B cell (primary cell): ENCODE measurements at regions not wholly inside any gene's neighbourhood (a gene's known extent, or its start where the extent isn't known, plus 50 kb on each side); places are given as distances from the start of the nearest gene placed in this dataset.
"Not testable (repeated sequence)": the region's sequence is repeated elsewhere in the genome, so short reads cannot be mapped to it uniquely, and the experiment has no call there.

Source experiments
- ATAC-seq: fragments of 200-7000 bp; cut with Tn5 transposase; one replicate; pipeline ENCODE4 v1.10.0; 2021; ENCODE audit warnings: low read depth, mild to moderate bottlenecking, moderate number of reproducible peaks, moderate library complexity
- CTCF ChIA-PET: fragments of 350-600 bp; sonication (Branson Sonifier 250); formaldehyde crosslinking; loops from one replicate; lab custom pipeline; 2021; ENCODE audit warnings: antibody characterized with exemption, inconsistent platforms; lab: Charles Lee
- POLR2A ChIA-PET: fragments of 350-600 bp; sonication (Branson Sonifier 250); formaldehyde crosslinking; loops from one replicate; lab custom pipeline; 2021; ENCODE audit warnings: antibody characterized with exemption; lab: Charles Lee
- DNase-seq: peaks from one replicate; pipeline ENCODE4 v3.0.0; 2013
- H2AFZ ChIP-seq: 2 replicates; pipeline ENCODE4 v1.6.1; 2012; ENCODE audit warnings: mild to moderate bottlenecking, low read depth, low read length; ENCODE audit not compliant: insufficient read depth, poor library complexity, severe bottlenecking
- H3K27ac ChIP-seq, 2 donors: 1 replicate in 1 of 2; 2 replicates in 1 of 2; pipeline ENCODE4 v1.5.1; 2012 to 2013; ENCODE audit warnings: low read length in 2 of 2, mild to moderate bottlenecking in 2 of 2, moderate library complexity in 1 of 2
- H3K27me3 ChIP-seq, 4 experiments: fragments of 200-600 bp in 1 of 4; sonication (generic) in 1 of 4; replicated peaks in 1 of 4; 1 replicate in 2 of 4; 2 replicates in 2 of 4; pipeline versions ENCODE4 v1.6.1 to v1.7.0; 2013 to 2016; ENCODE audit warnings: low read length in 3 of 4, mild to moderate bottlenecking in 2 of 4, mixed read lengths in 1 of 4, moderate library complexity in 1 of 4; ENCODE audit not compliant: insufficient read depth in 4 of 4, control insufficient read depth in 3 of 4; ENCODE audit errors: control extremely low read depth in 1 of 4
- H3K36me3 ChIP-seq, 2 experiments: replicated peaks in 1 of 2; 1 replicate in 1 of 2; 2 replicates in 1 of 2; pipeline versions ENCODE4 v1.6.1 to v1.7.1; 2013; ENCODE audit warnings: low read length in 1 of 2; ENCODE audit not compliant: insufficient read depth in 2 of 2, control insufficient read depth in 1 of 2; ENCODE audit errors: control extremely low read depth in 1 of 2, extremely low read depth in 1 of 2
- H3K4me1 ChIP-seq, 2 donors: fragments of 200-600 bp in 1 of 2; sonication (generic) in 1 of 2; 1 replicate in 1 of 2; 2 replicates in 1 of 2; pipeline versions ENCODE4 v1.5.1 to v1.6.1; 2013 to 2017; ENCODE audit warnings: low read length in 2 of 2; ENCODE audit not compliant: control insufficient read depth in 2 of 2, insufficient read depth in 2 of 2
- H3K4me2 ChIP-seq: replicated peaks from 2 replicates; pipeline ENCODE3; 2012; ENCODE audit warnings: mild to moderate bottlenecking, low read depth, low read length; ENCODE audit not compliant: poor library complexity, severe bottlenecking
- H3K4me3 ChIP-seq, 5 experiments: fragments of 200-600 bp in 1 of 5; sonication (generic) in 1 of 5; 1 replicate in 3 of 5; 2 replicates in 2 of 5; pipeline versions ENCODE4 v1.5.1 to v1.7.0; 2011 to 2016; ENCODE audit warnings: low read length in 4 of 5, mild to moderate bottlenecking in 4 of 5, low read depth in 2 of 5, control low read depth in 1 of 5, moderate library complexity in 1 of 5; ENCODE audit not compliant: insufficient read depth in 1 of 5; ENCODE audit errors: control extremely low read depth in 1 of 5, extremely low read depth in 1 of 5
- H3K79me2 ChIP-seq: fragments of 200-600 bp; sonication (generic); one replicate; pipeline ENCODE4 v1.6.0; 2016; ENCODE audit warnings: low read length; ENCODE audit not compliant: control insufficient read depth, insufficient read depth
- H3K9ac ChIP-seq: fragments of 200-600 bp; sonication (generic); 2 replicates; pipeline ENCODE4 v1.6.1; 2017; ENCODE audit warnings: mild to moderate bottlenecking, low read length, moderate library complexity
- H3K9me3 ChIP-seq, 3 donors: one replicate each; pipeline versions ENCODE4 v1.6.1 to v1.7.1; 2013; ENCODE audit warnings: low read length in 2 of 3; ENCODE audit not compliant: control insufficient read depth in 2 of 3, insufficient read depth in 1 of 3; ENCODE audit errors: control extremely low read depth in 1 of 3
- H4K20me1 ChIP-seq: 2 replicates; pipeline ENCODE4 v1.6.0; 2012; ENCODE audit warnings: mild to moderate bottlenecking, low read length; ENCODE audit not compliant: insufficient read depth, control insufficient read depth, poor library complexity, severe bottlenecking
- H3K27ac Mint-ChIP-seq: one replicate; pipeline ENCODE4 v1.8.0; 2021; ENCODE audit warnings: mixed read lengths
- H3K27me3 Mint-ChIP-seq: one replicate; pipeline ENCODE4 v1.8.0; 2021; ENCODE audit warnings: mixed read lengths
- H3K4me1 Mint-ChIP-seq: one replicate; pipeline ENCODE4 v1.8.0; 2021; ENCODE audit warnings: mixed read lengths
- H3K4me3 Mint-ChIP-seq: one replicate; pipeline ENCODE4 v1.8.0; 2021; ENCODE audit warnings: mixed read lengths
- H3K9me3 Mint-ChIP-seq: one replicate; pipeline ENCODE4 v1.8.0; 2022; ENCODE audit warnings: mixed read lengths; ENCODE audit not compliant: insufficient read depth
- EZH2 ChIP-seq: IDR thresholded peaks from 2 replicates; pipeline ENCODE4 v1.6.1; 2012; ENCODE audit warnings: borderline replicate concordance, low read depth, mild to moderate bottlenecking, moderate library complexity, low read length; ENCODE audit not compliant: insufficient read depth, poor library complexity, severe bottlenecking
- WGBS: methylation state at CpG from one replicate; pipeline ENCODE4 v1.1.5; 2013; ENCODE audit warnings: missing lambda C conversion rate; ENCODE audit not compliant: insufficient coverage; 5-methylcytosine and 5-hydroxymethylcytosine counted together
- intact Hi-C: fragments of 100-400 bp; cut with micrococcal nuclease; formaldehyde crosslinking; loops from one replicate; pipeline ENCODE4 v1.10.0; 2022
- TF ChIP-seq, protein P1 (sequence below): fragments of 200-600 bp; IDR thresholded peaks from one replicate; pipeline ENCODE4 v1.8.0; 2022; ENCODE audit warnings: antibody characterized with exemption, mild to moderate bottlenecking

DNA sequence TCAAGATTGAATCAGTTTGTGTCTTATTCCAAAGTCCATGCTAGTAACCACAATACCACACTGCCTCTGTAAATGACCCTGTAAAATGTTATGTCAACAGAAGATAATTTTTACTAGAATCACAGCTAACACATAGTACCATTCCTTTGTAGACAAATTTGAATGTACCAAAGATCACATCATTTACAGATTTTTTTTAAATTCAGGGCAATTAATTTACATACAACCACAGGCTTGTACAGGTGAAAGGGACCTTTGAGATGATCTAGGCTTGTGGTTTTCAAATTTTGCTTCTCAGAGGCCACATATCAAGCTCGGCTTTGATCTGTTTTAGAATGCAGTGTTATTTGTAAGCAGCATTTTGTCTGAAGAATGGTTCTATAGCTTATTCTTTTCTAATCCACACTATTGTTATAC is 63.8 kb upstream of the PPM1B start:
- Histone ChIP-seq H3K9me3 (no peaks in the 10 kb centered on the region), H3K27ac (no peak overlapping the region), H3K4me3 (no peak overlapping the region), H3K27me3 (no peaks in the 10 kb centered on the region), H3K4me2 (no peak overlapping the region), H2AFZ (no peak overlapping the region), H3K4me1 (peaks cover 15 to 17% of the 10 kb centered on the region in 2 donors), H3K9ac (no peak overlapping the region), H3K79me2 (no peaks in the 10 kb centered on the region), H4K20me1 (no peaks in the 10 kb centered on the region), H3K36me3 (no peaks in the 10 kb centered on the region)
- no peak for DNase-seq
- POLR2A ChIA-PET = no interaction called here
- no peaks in the 10 kb centered on the region for H3K9me3 Mint-ChIP-seq
- no peaks in the 10 kb centered on the region for H3K27me3 Mint-ChIP-seq
- no CpG with 5 or more reads among the region's 1 CpG for WGBS
- H3K27ac Mint-ChIP-seq = no peak overlapping the region
- CTCF ChIA-PET = interaction anchor here (0.6 kb wide), 1 partner anchor 135 kb away, joined by 3 read pairs; no protein-coding TSS in a partner anchor
- intact Hi-C loops = no loop called here
- no peak for TF ChIP-seq EZH2
- TF ChIP-seq, protein P1, sequence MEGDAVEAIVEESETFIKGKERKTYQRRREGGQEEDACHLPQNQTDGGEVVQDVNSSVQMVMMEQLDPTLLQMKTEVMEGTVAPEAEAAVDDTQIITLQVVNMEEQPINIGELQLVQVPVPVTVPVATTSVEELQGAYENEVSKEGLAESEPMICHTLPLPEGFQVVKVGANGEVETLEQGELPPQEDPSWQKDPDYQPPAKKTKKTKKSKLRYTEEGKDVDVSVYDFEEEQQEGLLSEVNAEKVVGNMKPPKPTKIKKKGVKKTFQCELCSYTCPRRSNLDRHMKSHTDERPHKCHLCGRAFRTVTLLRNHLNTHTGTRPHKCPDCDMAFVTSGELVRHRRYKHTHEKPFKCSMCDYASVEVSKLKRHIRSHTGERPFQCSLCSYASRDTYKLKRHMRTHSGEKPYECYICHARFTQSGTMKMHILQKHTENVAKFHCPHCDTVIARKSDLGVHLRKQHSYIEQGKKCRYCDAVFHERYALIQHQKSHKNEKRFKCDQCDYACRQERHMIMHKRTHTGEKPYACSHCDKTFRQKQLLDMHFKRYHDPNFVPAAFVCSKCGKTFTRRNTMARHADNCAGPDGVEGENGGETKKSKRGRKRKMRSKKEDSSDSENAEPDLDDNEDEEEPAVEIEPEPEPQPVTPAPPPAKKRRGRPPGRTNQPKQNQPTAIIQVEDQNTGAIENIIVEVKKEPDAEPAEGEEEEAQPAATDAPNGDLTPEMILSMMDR = no peak
- H3K4me3 Mint-ChIP-seq = no peak overlapping the region
- peaks cover 15% of the 10 kb centered on the region for H3K4me1 Mint-ChIP-seq
- no peak for ATAC-seq

DNA sequence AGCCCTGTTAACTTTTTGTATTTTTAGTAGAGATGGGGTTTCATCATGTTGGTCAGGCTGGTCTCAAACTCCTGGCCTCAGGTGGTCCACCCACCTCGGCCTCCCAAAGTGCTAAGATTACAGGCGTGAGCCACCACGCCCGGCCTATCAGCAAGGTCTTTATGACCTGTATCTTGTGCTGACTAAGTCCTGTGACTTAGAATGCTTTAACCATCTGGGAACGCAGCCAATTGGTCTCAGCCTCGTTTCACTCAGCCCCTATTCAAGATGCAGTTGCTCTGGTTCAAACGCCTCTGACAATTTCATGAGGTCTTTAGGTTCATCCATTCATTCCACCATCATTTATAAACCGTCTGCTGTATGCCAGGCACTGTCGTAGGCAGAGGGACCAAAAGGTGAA is 62.2 kb upstream of the PPM1B start:
- H4K20me1 ChIP-seq, H2AFZ ChIP-seq, H3K4me3 ChIP-seq, H3K9me3 ChIP-seq, H3K27me3 Mint-ChIP-seq, H3K4me2 ChIP-seq, H3K27ac Mint-ChIP-seq, H3K9ac ChIP-seq, ATAC-seq, H3K27ac ChIP-seq, CTCF ChIA-PET, H3K9me3 Mint-ChIP-seq, H3K36me3 ChIP-seq, H3K4me3 Mint-ChIP-seq, POLR2A ChIA-PET, H3K27me3 ChIP-seq, DNase-seq, H3K79me2 ChIP-seq, intact Hi-C loops: not testable (repeated sequence)
- peaks cover 12% of the 10 kb centered on the region in 2 donors for H3K4me1 ChIP-seq
- H3K4me1 Mint-ChIP-seq = peaks cover 12% of the 10 kb centered on the region
- 94% methylated on average over 8 of the region's 9 CpGs for WGBS
